HG02938 (cell line): ENCODE measurements at regions not wholly inside any gene's neighbourhood (a gene's known extent, or its start where the extent isn't known, plus 50 kb on each side); places are given as distances from the start of the nearest gene placed in this dataset.
A peak's percentile ranks its signal among the peaks of the same experiment; 100 is the strongest.

Source experiments
- ATAC-seq: cut with Tn5 transposase; IDR thresholded peaks from one replicate; pipeline ENCODE4 v1.9.1; 2021; ENCODE audit warnings: mild to moderate bottlenecking, moderate library complexity; ENCODE audit not compliant: unreplicated experiment

DNA sequence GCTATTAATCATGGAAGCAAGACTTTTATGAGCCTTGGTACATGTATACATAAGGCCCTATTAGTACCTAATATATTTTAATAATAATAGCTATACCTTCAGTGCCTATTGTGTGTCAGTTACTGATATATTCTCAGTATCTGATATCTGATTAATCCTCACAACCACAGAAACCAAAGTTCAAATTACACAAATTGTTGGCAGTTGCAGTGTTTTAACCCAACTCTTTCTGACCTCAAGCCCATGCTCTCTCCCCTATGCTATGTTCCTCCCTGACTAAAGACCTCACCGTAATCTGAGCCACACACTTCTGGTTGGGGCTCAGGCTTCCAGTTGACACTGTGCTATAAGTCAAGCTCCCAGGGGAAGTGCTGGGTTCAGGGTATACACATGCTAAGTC, 214.4 kb downstream of the SPTSSA start:
- ATAC-seq = no peak

DNA sequence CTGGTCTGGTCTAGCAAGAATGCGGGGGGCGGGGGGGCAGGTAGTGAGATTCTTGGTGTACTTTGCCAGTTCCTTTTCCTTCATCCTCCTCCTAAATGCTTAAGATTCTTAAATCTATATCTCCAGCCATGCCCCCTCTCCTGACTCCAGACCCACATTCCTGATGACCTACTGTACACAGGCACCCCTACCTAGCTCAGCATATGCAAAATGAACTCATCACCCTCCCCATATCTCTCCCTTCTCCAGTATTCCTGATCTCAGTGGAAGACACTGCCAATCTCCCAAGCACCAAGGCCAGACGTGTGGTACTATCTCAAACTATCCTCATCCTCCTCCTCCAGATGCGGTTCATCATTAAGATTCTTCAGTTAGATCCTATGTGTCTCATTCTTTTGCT, 215.8 kb downstream of the SPTSSA start:
- ATAC-seq = no peak

GRCh38 chr14:34243401-34243800, 218.6 kb downstream of the SPTSSA start:
- ATAC-seq = no peak

GRCh38 chr14:34243001-34243400, 219.0 kb downstream of the SPTSSA start:
- no peak for ATAC-seq

DNA sequence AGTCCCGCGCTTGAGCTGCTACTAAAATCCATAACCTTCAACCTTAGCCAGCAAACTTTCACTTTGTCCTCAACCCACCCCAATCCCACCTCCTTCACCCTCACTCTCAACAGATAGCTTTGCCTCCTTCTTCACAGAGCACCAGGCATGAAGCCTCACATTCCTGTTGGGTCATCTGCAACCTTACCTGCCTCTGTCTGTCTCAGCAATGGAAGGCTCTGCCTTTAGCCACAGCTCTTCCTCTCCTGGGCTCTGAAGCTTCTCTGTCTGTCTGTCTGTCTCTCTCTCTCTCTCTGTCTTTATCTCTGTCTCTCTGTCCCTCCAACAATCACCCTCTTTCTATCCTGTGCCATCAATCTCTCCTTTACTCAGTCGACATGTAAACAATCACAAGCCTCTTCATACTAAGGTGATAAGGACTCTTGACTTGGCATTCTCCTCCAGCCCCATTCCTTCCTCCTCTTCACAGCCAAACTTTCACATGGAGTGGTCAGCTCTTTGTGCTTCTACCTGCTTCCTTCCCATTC, 220.8 kb downstream of the SPTSSA start:
- no peak for ATAC-seq

DNA sequence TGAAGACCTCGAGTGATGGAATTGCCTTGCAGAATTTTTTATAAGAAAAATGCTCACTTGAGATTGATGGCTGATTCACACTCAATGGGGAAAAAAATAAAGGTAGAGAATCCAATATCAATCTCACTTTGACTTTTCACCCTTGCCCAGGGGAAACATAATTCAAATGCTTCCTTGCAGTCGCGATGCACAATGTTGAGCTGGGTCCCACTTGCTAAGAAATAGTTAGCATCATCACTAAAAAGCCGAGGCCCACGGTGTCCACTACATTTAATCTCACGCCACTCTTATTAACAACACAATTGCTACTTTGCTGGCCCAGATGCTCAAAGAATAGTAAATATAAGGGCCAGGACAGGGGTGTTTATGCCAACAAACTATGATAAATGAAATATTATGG, 223.4 kb downstream of the SPTSSA start:
- no peak for ATAC-seq

GRCh38 chr14:34237677-34238076, 224.4 kb downstream of the SPTSSA start:
- ATAC-seq = no peak

GRCh38 chr14:34237081-34237480, 225.0 kb downstream of the SPTSSA start:
- ATAC-seq = no peak

- ATAC-seq = no peak
Observed at GRCh38 chr14:34235643-34236300, 226.3 kb downstream of the SPTSSA start.

DNA sequence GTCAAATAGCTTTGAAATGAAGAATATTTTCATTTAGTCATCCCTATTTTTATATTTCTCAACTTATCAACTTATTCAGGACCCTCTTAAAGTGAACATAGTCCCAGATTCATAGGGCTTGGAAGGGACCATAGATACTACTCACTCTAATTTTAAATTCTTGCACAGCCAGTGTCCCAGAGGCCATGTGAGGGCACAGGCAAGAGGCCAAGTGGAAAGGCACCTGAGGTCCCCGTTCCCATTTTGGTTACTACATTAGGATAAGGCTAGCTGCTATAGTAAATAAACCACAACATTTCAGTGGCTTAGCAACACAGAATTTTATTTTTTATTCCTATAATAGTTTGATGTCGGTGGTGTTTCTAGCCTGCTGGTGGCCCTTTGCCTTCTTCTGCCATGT, 227.8 kb downstream of the SPTSSA start:
- no peak for ATAC-seq

- ATAC-seq = no peak
Observed at GRCh38 chr14:34233619-34234018, 228.4 kb downstream of the SPTSSA start.

- ATAC-seq = no peak
Observed at GRCh38 chr14:34232790-34233189, 229.2 kb downstream of the SPTSSA start.

DNA sequence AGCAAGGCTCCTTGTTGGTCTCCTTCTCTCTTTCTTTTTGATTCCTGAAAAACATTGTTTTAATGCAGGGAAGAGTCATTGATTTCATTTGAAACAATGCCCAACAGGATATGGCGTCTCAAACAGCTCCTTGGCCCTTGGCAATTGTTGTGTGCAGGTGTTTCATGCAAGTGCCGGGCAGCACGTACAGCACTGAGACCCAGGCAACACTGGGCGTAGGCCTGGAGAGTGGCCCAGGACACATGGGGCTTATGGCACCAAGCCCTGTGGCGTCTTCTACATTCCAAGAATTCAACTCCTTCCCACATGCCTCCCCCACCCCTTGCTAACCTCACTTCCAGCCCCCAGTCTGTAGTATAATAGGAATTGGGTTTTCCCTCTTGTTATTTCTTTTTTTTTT, 230.4 kb downstream of the SPTSSA start:
- no peak for ATAC-seq

DNA sequence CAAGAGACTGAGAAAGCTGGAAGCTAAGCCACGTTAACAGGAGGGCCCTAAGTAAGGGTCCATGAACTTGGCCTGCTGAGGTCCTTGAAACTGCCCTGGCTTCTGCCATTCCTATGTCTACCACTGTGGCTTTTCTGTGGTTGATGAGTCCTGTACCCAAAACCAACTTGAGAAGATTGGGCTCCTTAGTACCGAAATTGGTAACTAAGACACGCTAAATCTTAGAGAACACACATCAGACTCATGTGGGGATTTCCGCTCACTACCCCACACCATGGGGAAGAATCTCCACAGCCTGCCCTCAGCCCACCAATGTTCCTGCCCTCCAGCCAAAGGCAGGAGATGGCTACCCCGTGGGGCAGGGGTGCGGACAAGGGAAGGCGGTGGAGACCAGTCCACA, 232.9 kb downstream of the SPTSSA start:
- ATAC-seq = no peak

DNA sequence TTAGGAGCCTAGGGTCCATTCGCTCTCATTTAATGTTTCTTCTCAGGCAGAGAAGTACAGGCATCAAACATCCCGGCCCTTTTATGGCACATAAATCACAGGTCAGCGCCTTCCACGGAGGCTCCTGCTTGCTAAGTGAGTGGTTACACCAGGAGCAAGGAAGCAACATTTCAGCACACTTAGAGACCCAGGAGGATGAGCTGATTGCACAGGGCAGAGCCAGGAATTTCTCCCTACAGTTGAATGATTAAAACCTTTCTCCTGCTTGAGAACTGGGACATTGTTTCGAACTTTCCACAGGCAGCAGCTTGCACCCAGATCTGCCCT, 233.4 kb downstream of the SPTSSA start:
- ATAC-seq = no peak

GRCh38 chr14:34227834-34228649, 234.0 kb downstream of the SPTSSA start:
- peak; percentile 92 for ATAC-seq

DNA sequence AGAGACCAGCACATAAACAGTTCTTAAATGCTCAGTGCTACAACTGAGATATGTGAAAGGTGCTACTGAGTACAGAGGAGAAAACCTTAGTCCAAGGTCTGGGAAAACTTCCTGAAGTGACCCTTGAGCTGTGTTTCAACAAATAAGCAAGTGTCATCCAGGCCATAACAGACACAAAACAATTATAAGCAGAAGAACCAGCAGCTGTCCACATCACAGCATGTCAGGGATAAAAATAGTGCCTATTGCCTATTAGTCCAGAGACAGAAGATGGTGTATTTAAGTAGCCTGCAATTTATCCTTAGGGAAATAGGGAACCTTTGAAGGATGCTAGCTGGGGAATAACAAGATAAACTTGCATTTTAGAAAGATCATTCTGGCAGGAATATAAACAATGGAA, 237.8 kb downstream of the SPTSSA start:
- ATAC-seq = no peak

- ATAC-seq = no peak
Observed at GRCh38 chr14:34223373-34224148, 238.5 kb downstream of the SPTSSA start.

- ATAC-seq = no peak
Observed at GRCh38 chr14:34222867-34223266, 239.2 kb downstream of the SPTSSA start.

DNA sequence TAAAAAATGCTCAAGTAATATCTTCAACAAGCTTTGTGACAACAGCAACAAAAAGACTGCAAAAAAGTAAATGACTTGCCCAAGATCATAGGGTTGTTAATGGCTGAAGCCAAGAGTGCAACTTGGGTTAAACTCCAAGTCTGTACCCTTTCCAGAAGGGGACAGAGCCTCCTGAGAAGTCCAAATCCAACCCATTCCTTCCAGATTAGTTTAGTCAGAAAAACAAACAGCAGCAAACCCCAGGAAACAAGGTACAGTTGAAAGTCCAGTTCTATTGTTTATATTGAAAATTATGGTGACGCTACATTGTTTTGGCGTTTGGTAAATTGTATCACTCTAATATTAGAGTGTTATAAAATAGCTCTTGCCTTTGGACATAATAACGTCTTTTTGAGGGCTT, 239.9 kb downstream of the SPTSSA start:
- ATAC-seq = no peak

DNA sequence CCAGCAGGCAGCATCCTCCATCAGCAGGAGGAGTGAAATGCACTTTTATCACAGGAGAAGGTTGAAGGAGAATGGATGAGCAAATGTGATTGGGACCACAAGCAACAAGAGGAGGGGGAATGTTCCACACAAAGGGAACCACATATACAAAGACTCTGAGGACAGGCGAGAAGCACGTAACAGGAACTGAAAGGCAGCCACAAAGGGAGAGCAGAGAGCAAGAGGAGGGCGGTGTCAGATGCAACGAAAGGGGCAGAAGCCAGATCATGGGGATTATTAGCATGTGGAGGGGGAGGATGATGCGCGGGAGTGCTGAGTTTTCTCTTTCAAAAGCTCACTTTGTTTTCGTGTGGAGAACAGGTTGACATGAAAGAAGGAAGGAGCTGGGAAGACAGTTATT, 241.1 kb downstream of the SPTSSA start:
- ATAC-seq = peak; percentile 71

DNA sequence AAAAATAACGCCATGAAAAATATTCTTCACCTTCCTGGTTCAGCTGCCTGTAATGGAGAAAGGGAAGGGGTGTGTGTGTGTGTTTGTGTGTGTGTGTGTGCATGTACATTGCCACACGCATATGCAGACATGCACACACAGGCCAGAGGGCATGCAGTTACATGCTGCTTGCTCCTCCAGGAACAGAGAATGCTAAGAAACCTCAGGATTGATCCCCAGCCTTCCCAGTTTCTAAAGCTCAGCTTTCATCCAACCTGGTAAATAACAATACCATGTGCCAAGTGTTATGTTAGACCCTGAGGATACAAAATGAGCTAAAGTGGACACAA, 241.7 kb downstream of the SPTSSA start:
- ATAC-seq = no peak
